GM21381 (cell line): ENCODE measurements at regions not wholly inside any gene's neighbourhood (a gene's known extent, or its start where the extent isn't known, plus 50 kb on each side); places are given as distances from the start of the nearest gene placed in this dataset.
"Not testable (repeated sequence)": the region's sequence is repeated elsewhere in the genome, so short reads cannot be mapped to it uniquely, and the experiment has no call there.

Source experiments
- ATAC-seq: cut with Tn5 transposase; IDR thresholded peaks from one replicate; pipeline ENCODE4 v1.9.1; 2021; ENCODE audit warnings: mild to moderate bottlenecking, moderate library complexity; ENCODE audit not compliant: unreplicated experiment

GRCh38 chr4:149211876-149212275 is 603.8 kb downstream of the IQCM start:
- ATAC-seq = no peak

- ATAC-seq = no peak
These were observed 612.2 kb downstream of the IQCM start for GRCh38 chr4:149203256-149204001.

DNA sequence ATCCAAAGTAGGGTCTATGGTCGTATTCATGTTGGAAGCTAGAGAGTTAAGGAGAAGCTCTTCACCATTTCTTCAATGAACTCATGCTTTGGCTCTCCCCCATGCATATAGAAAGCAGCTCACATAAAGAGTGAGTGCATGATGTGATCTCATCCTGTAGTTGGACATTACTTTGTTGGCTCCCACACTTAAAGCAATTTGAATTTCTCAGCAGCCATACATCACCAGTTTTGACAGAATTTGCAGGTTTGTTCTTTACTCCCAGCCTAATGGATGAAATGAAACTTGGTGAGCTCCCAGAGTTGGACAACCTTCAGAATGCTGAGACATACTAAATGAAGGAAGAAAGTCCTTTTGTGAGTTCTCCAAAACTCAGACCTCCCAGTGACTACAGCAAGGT is 613.5 kb downstream of the IQCM start:
- ATAC-seq = no peak

DNA sequence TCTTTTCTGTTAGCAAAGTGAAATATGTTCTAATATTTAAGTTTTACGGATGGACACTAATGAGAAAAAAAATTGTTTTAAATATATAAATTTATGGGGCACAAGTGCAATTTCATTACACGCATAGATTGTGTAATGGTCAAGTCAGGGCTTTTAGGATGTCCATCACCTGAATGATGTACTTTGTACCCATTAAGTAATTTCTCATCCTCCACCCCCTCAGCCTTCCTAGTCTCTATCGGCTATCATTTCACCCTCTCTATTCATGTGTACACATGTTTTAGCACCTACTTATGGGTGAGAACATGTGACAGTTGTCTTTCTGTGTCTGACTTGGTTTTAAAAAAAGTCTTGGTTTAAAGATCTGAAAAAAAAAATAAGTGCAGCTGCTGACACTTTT is 616.0 kb downstream of the IQCM start:
- no peak for ATAC-seq

- ATAC-seq = no peak
These were observed 621.6 kb downstream of the IQCM start for GRCh38 chr4:149194061-149194460.

DNA sequence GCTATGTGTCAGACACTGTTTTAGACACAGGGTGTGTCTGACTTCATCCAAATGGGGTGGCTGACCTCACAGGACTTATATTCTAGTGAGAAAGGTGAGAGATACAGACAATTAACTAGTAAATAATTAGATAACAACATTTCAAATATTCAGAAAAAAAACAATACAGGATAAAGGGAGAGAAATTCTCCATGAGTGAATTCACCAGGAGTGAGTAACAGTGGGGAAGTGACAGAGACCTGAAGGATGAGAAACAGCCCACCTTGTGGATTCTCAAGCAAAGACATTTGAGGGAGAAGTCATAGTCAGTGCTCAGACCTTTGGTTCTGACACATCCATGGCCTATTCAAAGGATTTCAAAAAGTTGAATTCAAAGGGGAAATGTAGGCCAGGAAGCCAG is 627.9 kb downstream of the IQCM start:
- no peak for ATAC-seq

DNA sequence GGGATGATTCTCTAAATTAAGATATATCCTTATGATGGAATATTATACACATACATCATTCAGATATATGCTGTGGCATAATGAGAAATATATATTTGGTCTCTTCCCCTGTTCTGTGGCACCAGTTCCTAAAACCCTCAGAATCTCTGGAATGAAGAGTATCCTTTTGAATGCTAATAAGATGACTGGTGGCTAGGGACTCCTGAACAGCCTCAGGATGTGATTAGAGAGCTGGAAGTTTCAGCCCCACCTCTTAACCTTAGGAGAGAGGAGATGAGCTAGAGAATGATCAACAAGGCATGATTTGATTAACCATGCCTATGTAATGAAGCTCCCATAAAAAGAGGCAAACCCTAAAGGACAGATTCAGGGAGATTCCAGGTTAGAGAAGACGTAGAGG is 632.0 kb downstream of the IQCM start:
- no peak for ATAC-seq

DNA sequence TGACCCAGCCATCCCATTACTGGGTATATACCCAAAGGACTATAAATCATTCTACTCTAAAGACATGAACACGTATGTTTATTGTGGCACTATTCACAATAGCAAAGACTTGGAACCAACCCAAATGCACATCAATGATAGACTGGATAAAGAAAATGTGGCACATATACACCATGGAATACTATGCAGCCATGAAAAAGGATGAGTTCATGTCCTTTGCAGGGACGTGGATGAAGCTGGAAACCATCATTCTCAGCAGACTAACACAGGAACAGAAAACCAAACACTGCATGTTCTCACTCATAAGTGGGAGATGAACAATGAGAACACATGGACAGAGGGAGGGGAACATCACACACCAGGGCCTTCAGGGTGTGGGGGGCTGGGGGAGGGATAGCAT is 634.2 kb downstream of the IQCM start:
- not testable (repeated sequence) for ATAC-seq

- no peak for ATAC-seq
These were observed 639.6 kb downstream of the IQCM start for GRCh38 chr4:149176039-149176438.

DNA sequence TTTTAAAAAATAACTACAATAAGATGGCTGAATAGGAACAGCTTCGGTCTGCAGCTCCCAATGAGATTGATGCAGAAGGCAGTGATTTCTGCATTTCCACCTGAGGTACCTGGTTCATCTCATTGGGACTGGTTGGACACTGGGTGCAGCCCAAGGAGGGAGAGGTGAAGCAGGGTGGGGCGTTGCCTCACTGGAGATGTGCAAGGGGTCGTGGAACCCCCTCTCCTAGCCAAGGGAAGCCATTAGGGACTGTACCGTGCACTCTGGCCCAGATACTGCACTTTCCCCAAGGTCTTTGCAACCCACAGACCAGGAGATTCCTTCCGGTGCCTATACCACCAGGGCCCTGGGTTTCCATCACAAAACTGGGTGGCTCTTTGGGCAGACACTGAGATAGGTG is 640.1 kb downstream of the IQCM start:
- no peak for ATAC-seq

- no peak for ATAC-seq
These were observed 642.2 kb downstream of the IQCM start for GRCh38 chr4:149173241-149174013.

- no peak for ATAC-seq
These were observed 647.0 kb downstream of the IQCM start for GRCh38 chr4:149168645-149169044.

- ATAC-seq = no peak
These were observed 648.8 kb downstream of the IQCM start for GRCh38 chr4:149166876-149167275.

DNA sequence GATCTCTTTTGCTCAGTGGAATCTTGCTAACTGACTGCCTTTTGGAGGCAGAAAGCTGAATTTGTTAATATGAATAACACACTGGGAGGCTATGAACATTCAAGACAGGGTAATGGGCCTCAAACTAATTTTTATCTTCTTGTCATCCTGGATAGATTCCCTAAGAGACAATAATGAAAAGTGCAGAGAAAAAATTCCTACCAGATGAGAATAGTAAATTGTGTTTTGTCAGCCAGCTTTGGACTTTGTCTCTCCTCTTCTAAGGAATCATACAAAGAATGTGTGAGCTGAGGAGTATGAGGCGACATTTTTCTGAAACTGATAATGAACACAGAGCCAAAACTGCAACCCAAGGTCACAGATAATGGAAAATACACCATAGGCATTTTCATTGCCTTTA is 649.3 kb downstream of the IQCM start:
- ATAC-seq = no peak

- ATAC-seq = no peak
These were observed 651.4 kb downstream of the IQCM start for GRCh38 chr4:149164282-149164681.

DNA sequence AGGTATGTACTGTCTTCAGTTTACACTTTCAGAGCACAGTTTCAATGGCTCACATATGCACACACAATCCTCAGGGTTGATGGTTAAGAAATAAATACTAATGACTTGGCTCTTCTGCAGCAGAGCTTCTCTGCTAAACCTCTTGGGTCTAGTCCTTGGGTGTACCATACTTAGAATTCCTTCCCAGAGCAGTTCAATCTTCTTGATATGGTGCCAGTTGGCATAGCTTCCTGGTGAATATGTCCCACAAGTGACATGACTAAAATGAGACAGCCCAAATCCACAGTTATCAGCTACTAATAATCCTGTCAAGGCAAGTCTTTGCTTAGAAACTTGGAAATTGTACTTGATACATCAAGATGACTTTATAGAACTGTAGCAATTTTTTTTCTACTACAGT is 654.4 kb downstream of the IQCM start:
- ATAC-seq = no peak

- ATAC-seq = no peak
These were observed 655.3 kb downstream of the IQCM start for GRCh38 chr4:149160370-149160769.

DNA sequence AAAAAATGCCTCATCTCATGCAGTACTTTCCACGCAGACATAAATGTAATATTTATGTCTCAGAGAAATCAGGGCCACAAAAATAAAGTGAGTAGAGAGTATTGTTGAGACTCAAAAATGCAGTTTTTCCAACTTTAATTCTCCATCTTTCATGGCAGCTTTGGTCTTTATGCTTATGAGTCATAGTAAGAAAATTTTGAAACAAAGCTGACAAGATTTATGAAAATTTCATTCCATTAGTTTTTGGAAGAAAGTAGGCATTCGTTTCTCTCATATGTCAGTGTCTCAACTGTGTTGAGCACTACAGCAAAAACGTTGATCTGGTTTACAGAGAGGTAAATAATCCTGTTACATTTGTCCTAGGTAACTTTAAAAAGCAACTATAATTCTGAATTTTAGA is 656.8 kb downstream of the IQCM start:
- ATAC-seq = no peak

DNA sequence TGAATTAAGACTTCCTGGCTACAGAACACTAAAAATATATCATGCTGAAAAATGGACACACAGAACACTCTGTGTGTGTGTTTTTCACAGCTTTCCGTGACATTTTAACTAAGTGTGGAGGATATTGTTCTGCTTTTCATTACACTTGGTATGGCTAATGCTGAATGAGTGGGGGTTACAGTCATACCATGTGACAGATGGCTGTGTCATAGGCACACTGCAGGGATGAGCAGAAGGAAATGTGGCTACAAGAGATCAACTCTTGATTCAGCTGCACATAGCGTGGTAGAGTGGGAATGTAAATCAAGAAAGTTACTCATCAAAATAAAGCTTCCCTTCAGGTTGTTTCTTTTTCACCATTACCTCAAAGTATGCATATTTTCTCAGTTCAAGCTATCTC is 669.8 kb downstream of the IQCM start:
- ATAC-seq = no peak

DNA sequence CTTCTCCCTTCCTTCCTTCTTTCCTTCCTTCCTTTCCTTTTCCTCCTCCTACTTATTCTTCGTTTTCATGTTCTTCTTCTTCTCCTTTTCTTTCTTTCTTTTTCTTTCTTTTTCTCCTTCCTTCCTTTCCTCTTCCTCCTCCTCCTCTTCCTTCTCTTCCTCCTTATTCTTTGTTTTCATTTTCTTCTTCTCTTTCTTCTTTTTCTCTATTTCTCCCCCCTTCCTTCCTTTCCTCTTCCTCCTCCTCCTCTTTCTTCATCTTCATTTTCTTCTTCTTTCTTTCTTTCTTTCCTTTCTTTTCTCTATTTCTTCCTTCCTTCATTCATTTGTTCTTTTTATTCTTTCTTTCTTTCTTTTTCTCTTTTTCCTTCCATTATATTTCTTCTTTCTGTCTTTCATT is 671.6 kb downstream of the IQCM start:
- no peak for ATAC-seq

DNA sequence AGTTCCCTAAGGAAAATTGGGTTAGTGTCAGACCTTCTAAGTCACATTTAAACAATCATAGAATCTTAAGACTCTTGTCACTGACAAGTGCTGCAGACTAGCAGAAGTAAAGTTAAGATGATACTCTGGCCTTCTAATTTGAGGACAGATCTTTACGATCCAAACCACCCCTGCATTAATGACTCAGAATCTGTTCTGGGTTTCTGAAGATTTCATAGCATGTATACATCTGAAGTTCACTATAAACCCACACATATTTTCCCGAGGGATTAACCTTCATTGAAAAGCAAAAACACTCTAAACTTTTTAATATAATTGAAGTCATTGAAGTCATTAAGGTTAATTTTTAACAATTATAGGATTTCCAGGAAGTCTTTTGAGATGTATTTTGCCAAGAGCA is 674.3 kb downstream of the IQCM start:
- ATAC-seq = no peak

- no peak for ATAC-seq
These were observed 674.8 kb downstream of the IQCM start for GRCh38 chr4:149140841-149141240.
